ENCODE measurements at regions not wholly inside any gene's neighbourhood (a gene's known extent, or its start where the extent isn't known, plus 50 kb on each side); places are given as distances from the start of the nearest gene placed in this dataset.

- DNase-seq, result no peak
Observed at GRCh38 chr2:239460780-239461179, 60.0 kb upstream of the HDAC4 start.

- DNase-seq, result no peak
Observed at GRCh38 chr2:239459606-239460005, 58.8 kb upstream of the HDAC4 start.

DNA sequence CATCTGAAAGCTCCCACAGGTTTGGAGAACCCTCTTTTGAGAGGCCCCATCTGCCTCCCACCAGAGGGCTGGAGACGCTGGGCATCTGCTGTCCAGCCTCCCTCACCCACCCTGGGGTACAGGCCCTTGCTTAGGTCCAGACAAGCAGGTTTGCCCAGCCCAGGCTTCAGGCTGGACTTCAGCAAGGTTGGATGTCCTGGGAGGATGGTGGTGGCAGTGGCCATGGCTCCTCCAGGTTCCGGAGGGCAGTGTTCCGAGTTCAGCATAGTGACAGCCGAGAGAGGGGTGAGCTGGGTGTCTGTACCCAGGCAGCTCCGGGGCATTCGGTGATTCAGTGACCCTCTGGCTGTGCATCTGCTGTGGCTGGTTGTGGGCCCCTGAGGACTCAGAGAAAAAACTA is 58.2 kb upstream of the HDAC4 start:
- no peak for DNase-seq

DNA sequence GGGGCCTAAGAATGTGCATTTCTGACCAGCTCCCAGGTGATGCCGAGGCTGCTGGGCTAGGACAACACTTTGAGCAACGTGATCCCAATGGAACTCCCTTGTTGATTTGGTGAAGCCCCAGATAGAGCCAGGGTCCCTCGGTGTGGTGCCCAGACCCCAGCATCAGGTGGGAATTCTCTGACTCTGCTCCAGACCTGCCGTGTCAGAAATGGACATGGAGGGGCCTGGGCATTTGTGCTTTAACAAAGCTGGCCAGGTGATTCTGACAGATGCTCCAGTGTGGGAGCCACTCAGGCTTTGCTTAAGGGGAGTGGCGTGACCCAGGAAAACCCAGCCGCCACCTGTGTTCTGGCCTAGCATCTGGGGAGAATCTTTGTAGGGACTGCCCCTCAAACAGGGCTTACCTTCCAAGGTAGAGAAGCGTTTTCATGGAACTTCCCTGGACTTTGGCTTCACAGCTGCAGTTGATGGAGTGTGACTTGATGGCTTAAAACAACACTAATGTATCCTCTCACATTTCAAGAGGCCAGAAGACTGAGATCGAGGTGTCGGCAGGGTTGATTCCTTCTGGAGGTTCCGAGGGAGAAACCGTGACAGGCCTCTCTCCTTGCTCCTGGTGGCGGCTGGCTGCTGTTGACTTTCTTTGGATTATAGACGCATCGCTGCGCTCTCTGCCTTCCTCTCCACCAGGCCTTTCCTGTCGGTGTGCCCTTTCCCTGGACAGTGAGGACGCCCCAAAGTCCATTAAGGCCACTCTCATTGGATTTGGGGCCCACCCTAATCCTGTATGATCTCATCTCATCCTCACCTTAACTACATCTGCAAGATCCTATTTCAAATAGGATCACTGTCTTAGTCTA is 57.0 kb upstream of the HDAC4 start:
- DNase-seq, result no peak

DNA sequence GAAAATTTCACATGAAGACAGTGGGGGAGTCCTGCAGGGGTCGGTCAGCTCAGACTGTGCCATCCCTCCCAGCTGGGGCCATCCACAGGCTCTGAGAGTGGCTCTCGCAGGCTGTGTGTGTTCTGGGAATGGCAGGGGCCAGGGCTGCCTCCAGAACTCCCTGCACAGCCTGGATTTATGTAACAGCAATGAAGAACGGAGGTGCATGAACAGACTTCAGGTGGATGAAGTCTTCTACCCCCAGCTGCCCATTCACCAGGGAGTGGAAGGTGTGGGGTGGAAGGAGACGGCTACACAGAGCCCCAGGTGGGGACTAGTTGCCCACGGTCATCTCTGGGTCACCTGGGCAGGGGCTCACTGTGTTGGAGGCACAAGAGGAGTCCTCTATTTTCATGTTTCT is 56.1 kb upstream of the HDAC4 start:
- no peak for DNase-seq

DNA sequence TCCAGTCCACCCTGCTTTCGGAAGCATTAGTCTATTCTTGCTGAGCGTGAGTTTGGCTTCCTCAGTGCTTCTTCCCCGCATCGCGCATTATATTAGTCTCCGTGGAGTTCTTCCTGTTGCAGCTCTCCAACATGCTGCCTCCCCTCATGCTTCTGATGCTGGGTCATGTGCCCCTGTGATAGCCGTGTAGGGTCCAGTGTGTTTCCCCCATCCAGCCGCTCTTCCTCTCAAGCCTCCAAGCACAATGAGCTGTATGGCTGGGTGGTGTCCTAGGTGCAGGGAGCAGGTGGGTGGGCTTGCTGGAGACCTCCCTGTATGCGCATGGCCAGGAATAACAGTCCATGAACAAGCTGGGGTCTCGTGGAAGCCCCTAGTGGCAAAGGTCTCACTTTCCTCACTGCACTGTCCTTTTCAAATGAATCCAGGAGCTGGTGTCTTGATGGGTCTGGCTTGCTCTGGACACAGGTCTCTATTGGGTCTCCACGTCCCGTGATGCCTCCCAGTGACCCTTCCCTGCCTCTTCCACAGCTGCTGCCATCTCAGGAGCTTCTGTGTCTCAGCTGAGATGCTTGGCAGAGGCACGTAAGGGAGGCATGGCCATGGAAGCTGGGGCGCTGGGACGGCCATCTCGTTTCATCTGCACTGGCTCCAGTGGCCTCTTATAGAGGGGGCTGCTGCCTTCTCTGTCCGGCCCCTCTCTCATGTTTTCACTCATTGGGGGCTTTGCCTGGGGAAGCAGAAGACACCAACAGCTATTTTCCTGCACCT is 54.8 kb upstream of the HDAC4 start:
- DNase-seq, result no peak

- no peak for DNase-seq
Observed at GRCh38 chr2:239454507-239454906, 53.7 kb upstream of the HDAC4 start.

All from NCI-H187 (cell line).